ENCODE measurements at regions not wholly inside any gene's neighbourhood (a gene's known extent, or its start where the extent isn't known, plus 50 kb on each side); places are given as distances from the start of the nearest gene placed in this dataset.
"Not testable (repeated sequence)": the region's sequence is repeated elsewhere in the genome, so short reads cannot be mapped to it uniquely, and the experiment has no call there.

GRCh38 chr7:52779004-52779403 lies 256.4 kb upstream of the POM121L12 start:
- DNase-seq (ENCODE audit: low read depth in 2 of 2) = no peak

- DNase-seq (ENCODE audit: low read depth in 2 of 2) = no peak
These were observed 258.2 kb upstream of the POM121L12 start for GRCh38 chr7:52777051-52777822.

DNA sequence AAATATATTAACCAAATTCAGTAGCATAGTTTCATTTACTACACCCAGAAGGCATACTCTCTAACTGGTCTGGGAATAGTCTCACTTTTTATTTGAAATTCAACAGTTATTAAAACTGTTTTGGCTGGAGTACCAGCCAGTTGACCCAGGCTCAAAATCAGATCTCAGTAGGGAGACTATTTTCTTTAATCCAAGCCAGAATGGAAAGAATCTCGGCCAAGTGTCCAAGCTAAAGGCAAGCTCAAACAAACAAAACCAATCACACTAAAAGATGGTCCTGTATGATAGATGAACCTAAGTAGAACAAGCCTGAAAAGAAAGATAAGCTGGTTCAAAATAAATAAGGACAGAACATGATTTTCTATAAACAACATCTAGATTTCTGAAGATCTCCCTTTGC lies 259.6 kb upstream of the POM121L12 start:
- DNase-seq (ENCODE audit: low read depth in 2 of 2) = no peak

DNA sequence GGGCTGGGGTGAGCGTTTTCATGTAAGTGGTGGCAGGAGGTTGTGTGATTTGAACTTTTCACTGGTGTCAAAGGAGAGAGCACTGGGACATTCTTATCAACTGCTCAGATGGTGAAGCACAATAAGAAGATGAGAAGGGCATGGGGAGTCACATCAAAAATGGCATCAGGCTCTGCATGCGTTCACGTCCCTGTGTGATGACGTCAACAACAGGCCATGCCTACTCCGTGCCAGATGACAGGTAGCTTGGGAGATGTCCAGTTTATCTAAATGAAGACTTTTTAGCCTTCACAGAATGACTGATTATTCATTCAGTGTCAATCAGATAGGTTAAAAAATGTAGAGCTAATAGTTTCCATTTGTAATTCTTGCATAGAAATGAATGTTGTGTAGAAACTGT lies 264.3 kb upstream of the POM121L12 start:
- DNase-seq (ENCODE audit: low read depth in 2 of 2) = no peak

- DNase-seq (ENCODE audit: low read depth in 2 of 2) = no peak
These were observed 270.8 kb upstream of the POM121L12 start for GRCh38 chr7:52764492-52765169.

- DNase-seq (ENCODE audit: low read depth in 2 of 2) = no peak
These were observed 277.1 kb upstream of the POM121L12 start for GRCh38 chr7:52758356-52758755.

DNA sequence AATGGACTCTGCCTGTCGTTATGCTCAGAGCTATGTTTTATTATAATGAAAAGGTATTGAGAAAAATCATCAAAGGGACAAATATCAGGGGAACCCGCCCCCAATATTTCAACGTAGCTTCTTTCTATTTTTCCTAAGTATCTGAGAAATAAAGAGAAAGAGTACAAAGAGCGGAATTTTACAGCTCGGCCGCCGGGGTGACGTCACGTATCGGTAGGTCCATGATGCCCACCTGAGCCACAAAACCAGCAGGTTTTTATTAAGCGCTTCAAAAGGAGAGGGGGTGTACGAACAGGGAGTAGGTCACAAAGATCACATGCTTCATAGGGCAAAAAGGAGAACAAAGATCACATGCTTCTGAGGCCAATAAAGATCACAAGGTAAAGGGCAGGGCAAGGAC lies 281.6 kb upstream of the POM121L12 start:
- DNase-seq (ENCODE audit: low read depth in 2 of 2) = no peak

DNA sequence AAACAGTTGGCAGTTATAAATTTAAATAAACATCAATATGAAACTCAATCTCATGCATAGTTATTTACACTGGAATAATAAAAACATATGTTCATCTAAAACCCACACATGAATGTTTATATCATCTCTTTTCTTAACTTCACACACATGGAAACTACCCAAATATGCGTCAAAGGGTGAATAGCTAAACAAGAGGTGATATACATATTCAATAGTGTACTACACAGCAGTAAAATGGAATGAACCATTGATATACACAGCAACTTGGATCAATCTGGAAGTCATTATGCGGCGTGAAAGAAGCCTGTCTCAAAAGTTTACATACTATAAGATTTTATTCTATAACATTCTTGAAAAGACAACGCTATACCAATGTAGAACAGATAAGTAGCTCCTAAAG lies 282.5 kb upstream of the POM121L12 start:
- DNase-seq (ENCODE audit: low read depth in 2 of 2) = no peak

GRCh38 chr7:52749880-52750279 lies 285.6 kb upstream of the POM121L12 start:
- no peak for DNase-seq (ENCODE audit: low read depth in 2 of 2)

DNA sequence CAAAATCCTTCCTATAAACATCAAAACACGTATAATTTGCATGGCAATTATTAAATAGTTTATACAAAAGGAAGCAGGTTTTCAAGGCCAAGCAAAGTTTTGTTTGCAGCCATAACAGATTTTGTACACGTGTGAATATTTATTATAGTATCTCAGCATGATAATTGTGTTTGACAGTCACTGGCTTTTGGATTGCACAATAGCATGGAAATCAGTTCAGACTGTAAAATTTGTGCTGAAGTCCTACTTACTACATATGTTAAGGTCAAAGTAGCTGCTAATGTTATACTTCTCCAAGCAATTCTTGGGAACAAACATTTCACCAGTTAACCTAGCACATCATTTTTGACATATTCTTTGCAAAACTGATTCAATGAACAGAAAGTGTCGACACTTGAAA lies 287.6 kb upstream of the POM121L12 start:
- no peak for DNase-seq (ENCODE audit: low read depth in 2 of 2)

GRCh38 chr7:52741670-52742290 lies 293.7 kb upstream of the POM121L12 start:
- DNase-seq (ENCODE audit: low read depth in 2 of 2) = no peak

- no peak for DNase-seq (ENCODE audit: low read depth in 2 of 2)
These were observed 299.8 kb upstream of the POM121L12 start for GRCh38 chr7:52735656-52736055.

GRCh38 chr7:52728683-52729082 lies 306.8 kb upstream of the POM121L12 start:
- not testable (repeated sequence) for DNase-seq (ENCODE audit: low read depth in 2 of 2)

- no peak for DNase-seq (ENCODE audit: low read depth in 2 of 2)
These were observed 307.8 kb upstream of the POM121L12 start for GRCh38 chr7:52727632-52728031.

- DNase-seq (ENCODE audit: low read depth in 2 of 2) = no peak
These were observed 308.4 kb upstream of the POM121L12 start for GRCh38 chr7:52726986-52727385.

- DNase-seq (ENCODE audit: low read depth in 2 of 2) = no peak
These were observed 308.9 kb upstream of the POM121L12 start for GRCh38 chr7:52726493-52726892.

DNA sequence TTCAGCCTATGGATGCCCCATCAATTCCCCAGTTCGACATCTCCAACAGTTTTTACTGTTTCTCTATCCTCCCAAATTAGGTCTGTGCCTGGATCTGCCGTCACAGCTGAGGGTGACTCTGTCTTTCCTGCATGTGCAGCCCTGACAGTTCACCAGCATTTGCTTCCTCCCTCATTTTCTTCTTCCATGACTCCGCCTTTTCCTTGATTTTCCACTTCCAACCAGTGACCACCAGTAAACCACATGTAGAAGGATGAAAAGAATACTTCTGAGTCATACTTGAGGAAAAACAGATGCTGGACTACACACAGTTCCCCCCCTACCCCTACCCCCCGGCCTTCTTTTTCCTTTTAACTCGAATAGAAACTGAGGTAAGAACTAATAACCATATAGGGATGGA lies 311.8 kb upstream of the POM121L12 start:
- no peak for DNase-seq (ENCODE audit: low read depth in 2 of 2)

DNA sequence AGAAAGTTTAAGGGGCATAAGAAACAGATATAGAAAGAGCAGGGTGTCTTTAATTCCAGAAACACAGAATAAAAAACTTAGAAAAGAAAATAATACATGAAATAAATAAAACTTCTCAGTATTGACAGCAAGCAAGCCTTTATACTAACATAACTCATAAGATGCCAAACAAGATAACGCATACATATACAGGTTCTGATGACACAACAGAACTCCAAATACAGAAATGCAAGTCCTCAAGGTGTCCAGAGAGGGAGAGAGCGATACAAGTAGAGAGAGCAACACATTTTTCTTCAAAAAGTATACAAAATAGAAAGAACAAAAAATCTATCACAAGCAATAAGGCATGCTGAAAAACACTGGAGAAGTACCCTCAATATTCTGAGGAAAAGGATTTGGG lies 314.6 kb upstream of the POM121L12 start:
- DNase-seq (ENCODE audit: low read depth in 2 of 2) = no peak

- DNase-seq (ENCODE audit: low read depth in 2 of 2) = no peak
These were observed 315.8 kb upstream of the POM121L12 start for GRCh38 chr7:52719677-52720076.

- no peak for DNase-seq (ENCODE audit: low read depth in 2 of 2)
These were observed 319.7 kb upstream of the POM121L12 start for GRCh38 chr7:52715701-52716100.

DNA sequence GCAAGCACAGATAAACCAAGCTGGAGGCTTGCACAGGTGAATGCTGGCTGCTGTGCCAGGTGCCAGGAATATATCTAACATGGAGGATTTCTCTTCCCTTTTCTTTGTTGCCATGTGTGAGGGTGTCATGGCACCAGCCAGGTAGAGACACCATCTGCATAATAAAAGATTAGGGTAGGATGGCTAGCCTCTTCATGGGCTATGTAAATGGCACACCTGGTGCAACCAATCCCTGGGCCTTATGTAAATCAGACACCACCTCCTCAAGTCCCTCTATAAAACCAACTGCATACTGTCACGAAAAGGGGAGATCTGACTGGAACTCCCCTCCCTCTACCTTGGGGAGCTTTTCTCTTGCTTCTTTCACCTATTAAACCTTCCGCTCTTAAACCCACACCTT lies 322.5 kb upstream of the POM121L12 start:
- DNase-seq (ENCODE audit: low read depth in 2 of 2) = no peak

DNA sequence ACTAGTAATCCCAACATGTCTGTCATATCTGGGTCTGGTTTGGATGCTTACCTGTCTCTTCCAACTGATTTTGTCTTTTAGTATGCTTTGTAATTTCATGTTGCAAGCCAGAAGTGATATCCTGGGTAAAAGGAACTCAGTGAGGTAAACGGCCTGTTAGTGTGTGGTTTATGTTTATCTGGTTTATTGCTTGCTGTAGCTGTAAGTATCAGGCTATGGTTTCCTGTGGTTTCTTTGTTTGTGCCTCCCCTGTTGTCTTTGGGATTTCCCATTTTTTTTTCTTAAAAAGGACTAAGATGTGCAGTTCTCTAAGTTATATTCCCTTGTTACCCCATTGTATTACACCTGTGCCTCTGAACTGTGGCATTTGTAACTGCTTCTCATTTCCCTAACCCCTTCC lies 323.5 kb upstream of the POM121L12 start:
- no peak for DNase-seq (ENCODE audit: low read depth in 2 of 2)

DNA sequence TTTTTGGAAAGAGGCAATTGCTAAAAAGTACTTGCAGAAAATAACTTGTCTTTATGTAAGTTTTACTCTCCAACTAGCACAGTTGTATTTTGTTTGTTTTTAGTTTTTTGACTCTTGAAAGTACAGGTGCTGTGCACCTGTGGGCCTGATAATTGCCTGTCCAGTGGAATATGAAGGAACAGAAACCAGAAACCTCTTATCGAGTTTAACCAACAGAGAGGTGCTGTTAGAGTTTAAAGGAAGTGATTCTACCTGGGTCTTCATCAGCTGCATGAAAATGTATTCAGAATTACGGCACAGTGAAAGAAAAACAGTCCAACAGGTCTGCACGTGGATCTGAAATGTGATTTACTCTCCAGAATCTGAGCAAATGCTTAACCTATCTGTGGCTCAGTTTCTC lies 326.6 kb upstream of the POM121L12 start:
- no peak for DNase-seq (ENCODE audit: low read depth in 2 of 2)
